ENCODE measurements at regions not wholly inside any gene's neighbourhood (a gene's known extent, or its start where the extent isn't known, plus 50 kb on each side); places are given as distances from the start of the nearest gene placed in this dataset.

- Histone ChIP-seq H3K4me3 (no peak overlapping the region), H3K27ac (no peak overlapping the region), H3K27me3 (no peaks in the 10 kb centered on the region), H3K36me3 (no peaks in the 10 kb centered on the region), H3K4me1 (ENCODE audit: insufficient read depth) (no peaks in the 10 kb centered on the region), H3K9me3 (no peaks in the 10 kb centered on the region)
- intact Hi-C loops (cut with DNase I) = no loop called here
- DNase-seq = no peak
- 78 to 83% (median 83%) methylated on average over 2 of the region's 2 CpGs for WGBS, 3 donors
- no peak for TF ChIP-seq EP300 (IDR thresholded peaks at IDR 0.05)
- TF ChIP-seq CTCF (IDR thresholded peaks at IDR 0.05) = no peak
- TF ChIP-seq POLR2A (IDR thresholded peaks at IDR 0.05) = no peak
Observed at GRCh38 chr9:78769690-78770089, 472.8 kb downstream of the PSAT1 start.

- WGBS, 3 donors = 81 to 85% (median 84%) methylated on average over 11 of the region's 11 CpGs
- Histone ChIP-seq H3K36me3 (no peaks in the 10 kb centered on the region), H3K27ac (no peak overlapping the region), H3K4me3 (no peak overlapping the region), H3K27me3 (no peaks in the 10 kb centered on the region), H3K4me1 (ENCODE audit: insufficient read depth) (no peaks in the 10 kb centered on the region), H3K9me3 (no peaks in the 10 kb centered on the region)
- intact Hi-C loops (cut with DNase I) = no loop called here
- TF ChIP-seq CTCF (IDR thresholded peaks at IDR 0.05) (no peak), EP300 (IDR thresholded peaks at IDR 0.05) (no peak), POLR2A (IDR thresholded peaks at IDR 0.05) (no peak)
- DNase-seq = no peak
Observed at GRCh38 chr9:78775211-78775610, 478.3 kb downstream of the PSAT1 start.

GRCh38 chr9:78775696-78776295, 478.9 kb downstream of the PSAT1 start:
- no peaks in the 10 kb centered on the region for H3K27me3 ChIP-seq

GRCh38 chr9:78777747-78778146, 480.8 kb downstream of the PSAT1 start:
- Histone ChIP-seq H3K4me3 (no peak overlapping the region), H3K27ac (no peak overlapping the region), H3K36me3 (no peaks in the 10 kb centered on the region), H3K4me1 (ENCODE audit: insufficient read depth) (no peaks in the 10 kb centered on the region), H3K27me3 (no peaks in the 10 kb centered on the region), H3K9me3 (no peaks in the 10 kb centered on the region)
- DNase-seq = no peak
- intact Hi-C loops (cut with DNase I) = no loop called here
- 77 to 88% (median 84%) methylated on average over 4 of the region's 4 CpGs for WGBS, 3 donors
- no peak for TF ChIP-seq POLR2A (IDR thresholded peaks at IDR 0.05)
- no peak for TF ChIP-seq EP300 (IDR thresholded peaks at IDR 0.05)
- no peak for TF ChIP-seq CTCF (IDR thresholded peaks at IDR 0.05)

More at GRCh38 chr9:78775696-78776295, 478.9 kb downstream of the PSAT1 start:
- Histone ChIP-seq H3K27ac (no peak overlapping the region), H3K4me3 (no peak overlapping the region), H3K9me3 (no peaks in the 10 kb centered on the region), H3K4me1 (ENCODE audit: insufficient read depth) (no peaks in the 10 kb centered on the region), H3K36me3 (no peaks in the 10 kb centered on the region)
- intact Hi-C loops (cut with DNase I) = no loop called here
- 80 to 84% (median 83%) methylated on average over 3 of the region's 3 CpGs for WGBS, 3 donors
- no peak for DNase-seq
- TF ChIP-seq EP300 (IDR thresholded peaks at IDR 0.05) (no peak), CTCF (IDR thresholded peaks at IDR 0.05) (no peak), POLR2A (IDR thresholded peaks at IDR 0.05) (no peak)

All from ovary (tissue), 7 donors.